IMR-90 (cell line): ENCODE measurements at regions not wholly inside any gene's neighbourhood (a gene's known extent, or its start where the extent isn't known, plus 50 kb on each side); places are given as distances from the start of the nearest gene placed in this dataset.

ENCODE experiments used
- ATAC-seq: fragments of 200-7000 bp; cut with Tn5 transposase; 2 replicates; pipeline ENCODE4 v1.9.1; 2020; ENCODE audit warnings: low read depth, mild to moderate bottlenecking, moderate library complexity
- BruUV-seq: library from RNA; stranded (reverse); fragments of 400-500 nt; replicated peaks from 2 replicates; lab custom pipeline; 2021; lab: Mats Ljungman, UMichigan
- CTCF ChIA-PET: fragments of 300-600 bp; formaldehyde crosslinking; extraction: SDS; loops from one replicate; lab custom pipeline; 2021; ENCODE audit warnings: antibody characterized with exemption; lab: Yijun Ruan, JAX
- POLR2A ChIA-PET: fragments of 300-600 bp; sonication (Branson Sonifier 250); formaldehyde crosslinking; loops from one replicate; lab custom pipeline; 2022; ENCODE audit warnings: antibody characterized with exemption; ENCODE audit not compliant: unreplicated experiment; lab: Charles Lee
- DNase-seq: peaks from one replicate; pipeline ENCODE4 v3.0.0; 2013
- H2AFZ ChIP-seq: replicated peaks from 2 replicates; pipeline ENCODE3; 2013; ENCODE audit warnings: low read length, mild to moderate bottlenecking; ENCODE audit not compliant: poor library complexity
- H2AK5ac ChIP-seq: 2 replicates; pipeline ENCODE4 v1.6.1; 2013; ENCODE audit warnings: low read depth, low read length, inconsistent platforms
- H2AK9ac ChIP-seq: replicated peaks from 2 replicates; pipeline ENCODE3; 2013; ENCODE audit warnings: mild to moderate bottlenecking, low read depth, low read length, moderate library complexity; ENCODE audit not compliant: poor library complexity
- H2BK120ac ChIP-seq: 2 replicates; pipeline ENCODE4 v1.6.1; 2013; ENCODE audit warnings: low read depth, low read length, inconsistent platforms
- H2BK15ac ChIP-seq: 3 replicates; pipeline ENCODE4 v1.6.1; 2013; ENCODE audit warnings: low read depth, low read length, inconsistent platforms
- H2BK20ac ChIP-seq: 2 replicates; pipeline ENCODE4 v1.6.1; 2013; ENCODE audit warnings: low read depth, mild to moderate bottlenecking, inconsistent platforms, low read length, moderate library complexity
- H2BK5ac ChIP-seq: 2 replicates; pipeline ENCODE4 v1.6.1; 2013; ENCODE audit warnings: mild to moderate bottlenecking, low read depth, low read length, inconsistent platforms; ENCODE audit not compliant: poor library complexity, severe bottlenecking
- H3K14ac ChIP-seq: replicated peaks from 2 replicates; pipeline ENCODE4 v1.6.1; 2013; ENCODE audit warnings: low read depth, low read length, inconsistent platforms
- H3K18ac ChIP-seq: 2 replicates; pipeline ENCODE4 v1.6.1; 2013; ENCODE audit warnings: low read depth, low read length, control low read depth
- H3K23ac ChIP-seq: 2 replicates; pipeline ENCODE4 v1.6.1; 2013; ENCODE audit warnings: low read depth, low read length, inconsistent platforms
- H3K27ac ChIP-seq: 2 replicates; pipeline ENCODE4 v1.5.1; 2013; ENCODE audit warnings: mild to moderate bottlenecking, control low read depth, low read length; ENCODE audit not compliant: insufficient read depth
- H3K27me3 ChIP-seq: 2 replicates; pipeline ENCODE4 v1.6.1; 2013; ENCODE audit warnings: low read length; ENCODE audit not compliant: control insufficient read depth, insufficient read depth
- H3K36me3 ChIP-seq: 2 replicates; pipeline ENCODE4 v1.6.1; 2013; ENCODE audit warnings: low read length, mixed read lengths; ENCODE audit not compliant: control insufficient read depth, insufficient read depth
- H3K4ac ChIP-seq: 2 replicates; pipeline ENCODE4 v1.6.1; 2013; ENCODE audit warnings: low read depth, low read length, inconsistent platforms
- H3K4me1 ChIP-seq: 2 replicates; pipeline ENCODE4 v1.6.1; 2013; ENCODE audit warnings: low read length, mixed read lengths; ENCODE audit not compliant: control insufficient read depth, insufficient read depth
- H3K4me2 ChIP-seq: 2 replicates; pipeline ENCODE4 v1.6.1; 2013; ENCODE audit warnings: low read depth, mild to moderate bottlenecking, control low read depth, low read length, moderate library complexity
- H3K4me3 ChIP-seq: 2 replicates; pipeline ENCODE4 v1.5.1; 2013; ENCODE audit warnings: low read depth, mild to moderate bottlenecking, control low read depth, low read length, moderate library complexity; ENCODE audit not compliant: insufficient read depth
- H3K56ac ChIP-seq: 2 replicates; pipeline ENCODE4 v1.6.1; 2013; ENCODE audit warnings: low read length, inconsistent platforms; ENCODE audit not compliant: insufficient read depth; ENCODE audit errors: extremely low read depth
- H3K79me1 ChIP-seq, 2 experiments: 2 replicates each; pipeline ENCODE4 v1.6.1; 2013; ENCODE audit warnings: low read length in 2 of 2, inconsistent platforms in 1 of 2, low read depth in 1 of 2
- H3K9ac ChIP-seq: 2 replicates; pipeline ENCODE4 v1.6.1; 2013; ENCODE audit warnings: low read depth, low read length, control low read depth
- H3K9me1 ChIP-seq: 2 replicates; pipeline ENCODE4 v1.6.1; 2013; ENCODE audit warnings: low read length, inconsistent platforms; ENCODE audit not compliant: insufficient read depth
- H3K9me3 ChIP-seq: 2 replicates; pipeline ENCODE4 v1.6.1; 2013; ENCODE audit warnings: low read length; ENCODE audit not compliant: control insufficient read depth, insufficient read depth
- H4K20me1 ChIP-seq: 2 replicates; pipeline ENCODE4 v1.6.1; 2013; ENCODE audit warnings: low read length, inconsistent platforms; ENCODE audit not compliant: insufficient read depth
- H4K5ac ChIP-seq: 2 replicates; pipeline ENCODE4 v1.6.1; 2013; ENCODE audit warnings: mild to moderate bottlenecking, low read depth, low read length, control low read depth
- H4K8ac ChIP-seq, 2 experiments: 2 replicates each; pipeline ENCODE4 v1.6.1; 2013; ENCODE audit warnings: low read depth in 2 of 2, low read length in 2 of 2, control low read depth in 1 of 2, inconsistent platforms in 1 of 2
- H4K91ac ChIP-seq: 2 replicates; pipeline ENCODE4 v1.6.1; 2013; ENCODE audit warnings: low read depth, low read length, inconsistent platforms; ENCODE audit not compliant: insufficient read depth
- MAFK ChIP-seq: IDR thresholded peaks from 2 replicates; pipeline ENCODE4 v1.6.1; 2012; ENCODE audit warnings: low read depth, low read length, improper control_type of control experiment
- WGBS, 2 experiments: methylation state at CpG; one replicate each; pipeline versions ENCODE4 v1.1.5 to v1.1.7; 2013; ENCODE audit warnings: missing lambda C conversion rate in 2 of 2; ENCODE audit not compliant: insufficient read length in 1 of 2; ENCODE audit errors: extremely low coverage in 2 of 2; 5-methylcytosine and 5-hydroxymethylcytosine counted together
- dilution Hi-C: fragments of 300-500 bp; cut with HindIII; formaldehyde crosslinking; loops from one replicate; pipeline ENCODE4 v1.14.3; 2018; ENCODE audit warnings: low sequenced_read_pairs; ENCODE audit not compliant: unreplicated experiment
- in situ Hi-C: fragments of 300-500 bp; cut with MboI; formaldehyde crosslinking; loops from 3 replicates; pipeline ENCODE4 v1.14.3; 2019; ENCODE audit warnings: low sequenced_read_pairs, inconsistent platforms, mixed read lengths
- intact Hi-C: fragments of 100-400 bp; cut with micrococcal nuclease; formaldehyde crosslinking; loops from 2 replicates; pipeline ENCODE4 v1.10.0; 2022

DNA sequence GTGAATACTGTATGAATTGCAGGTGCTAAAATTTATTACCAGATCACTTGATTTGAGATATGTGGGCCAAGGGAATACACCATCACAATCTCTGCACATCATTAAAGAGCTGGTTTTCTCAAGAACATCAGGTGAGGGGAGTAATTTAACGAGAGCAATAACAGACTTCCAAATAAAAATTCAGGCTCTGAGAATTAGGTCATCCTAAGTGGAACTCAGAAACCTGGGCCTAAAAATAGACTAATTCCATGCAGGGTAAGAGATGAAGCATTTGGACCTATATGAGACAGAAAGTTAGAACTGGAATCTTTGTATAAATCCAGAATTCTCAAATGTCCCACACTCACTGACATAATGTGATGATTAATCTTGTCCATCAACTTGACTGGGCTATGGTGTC lies 331.1 kb downstream of the ZNF621 start:
- in situ Hi-C loops (no loop called here), dilution Hi-C loops (no loop called here), intact Hi-C loops (no loop called here)
- ATAC-seq (no peak), DNase-seq (no peak)
- no peak overlapping the region for H3K27ac ChIP-seq
- H3K14ac ChIP-seq, result no peak overlapping the region
- no peak overlapping the region for H2AK9ac ChIP-seq
- no peaks in the 10 kb centered on the region for H3K4me1 ChIP-seq
- H4K5ac ChIP-seq, result no peak overlapping the region
- H2AK5ac ChIP-seq, result no peak overlapping the region
- H3K4me2 ChIP-seq, result no peak overlapping the region
- no peak overlapping the region for H3K9ac ChIP-seq
- no CpG with 5 or more reads among the region's 1 CpG for WGBS, 2 experiments
- peaks cover 5% of the 10 kb centered on the region; the same call in 1 of the 2 replicates for H3K9me3 ChIP-seq
- CTCF ChIA-PET, result no interaction called here
- no peak overlapping the region for H3K4me3 ChIP-seq
- no peak overlapping the region for H3K4ac ChIP-seq
- H2BK15ac ChIP-seq, result no peak overlapping the region
- no peak overlapping the region for H3K18ac ChIP-seq
- POLR2A ChIA-PET, result interaction anchor here (0.5 kb wide), 1 partner anchor 575 kb away, joined by 3 read pairs; no protein-coding TSS in a partner anchor
- TF ChIP-seq MAFK, result no peak
- no peak overlapping the region for H4K91ac ChIP-seq
- no peaks in the 10 kb centered on the region for H3K27me3 ChIP-seq
- H2BK120ac ChIP-seq, result no peak overlapping the region
- no peaks in the 10 kb centered on the region for H3K9me1 ChIP-seq
- H4K20me1 ChIP-seq, result no peaks in the 10 kb centered on the region
- no peaks in the 10 kb centered on the region for H3K79me1 ChIP-seq
- H3K36me3 ChIP-seq, result no peaks in the 10 kb centered on the region
- H2AFZ ChIP-seq, result no peak overlapping the region
- H2BK20ac ChIP-seq, result no peak overlapping the region
- no peak overlapping the region for H3K23ac ChIP-seq
- H4K8ac ChIP-seq, result no peak overlapping the region
- BruUV-seq, result no TSS peak
- H2BK5ac ChIP-seq, result no peak overlapping the region
- no peak overlapping the region for H3K56ac ChIP-seq
